ENCODE measurements at regions not wholly inside any gene's neighbourhood (a gene's known extent, or its start where the extent isn't known, plus 50 kb on each side); places are given as distances from the start of the nearest gene placed in this dataset.

DNA sequence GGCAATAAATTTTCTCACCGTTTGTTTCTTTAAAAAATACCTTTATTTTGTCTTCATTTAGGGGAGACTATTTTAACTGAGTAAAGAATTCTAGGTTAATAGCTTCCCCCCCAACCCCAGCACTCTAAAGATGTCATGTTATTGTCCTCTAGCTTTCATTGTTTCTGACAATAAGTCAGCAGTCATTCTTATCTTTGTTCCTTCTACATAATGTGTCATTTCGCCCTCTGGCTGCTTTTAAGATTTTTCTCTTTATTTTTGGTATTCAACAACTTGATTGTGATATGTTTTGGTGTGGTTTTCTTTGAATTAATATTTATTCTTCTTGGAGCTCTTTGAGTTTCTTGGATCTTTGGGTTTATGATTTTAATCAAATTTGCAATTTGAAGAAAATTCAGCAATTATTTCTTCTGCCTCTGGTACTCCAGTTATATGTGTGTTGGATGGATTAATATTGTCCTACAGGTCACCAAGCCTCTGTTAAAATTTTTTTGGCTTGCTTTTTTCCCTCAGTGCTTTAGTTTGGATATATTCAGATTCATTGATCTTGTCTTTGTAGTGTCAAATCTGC, 64.6 kb upstream of the ELN start:
- H3K4me3 ChIP-seq, result no peak overlapping the region
- ATAC-seq (no peak), DNase-seq (no peak)
- H3K4me1 ChIP-seq, result no peaks in the 10 kb centered on the region
- intact Hi-C loops (cut with DNase I), result loop anchor here (10.0 kb wide), 1 partner anchor 79 kb away; no protein-coding TSS in a partner anchor
- WGBS, 2 donors, result 73 to 83% methylated on average over 2 of the region's 2 CpGs
- no peaks in the 10 kb centered on the region for H3K9me3 ChIP-seq
- no peak overlapping the region for H3K27ac ChIP-seq
- H3K27me3 ChIP-seq, result no peaks in the 10 kb centered on the region
- no peak for TF ChIP-seq POLR2A (IDR thresholded peaks at IDR 0.05)
- TF ChIP-seq CTCF (IDR thresholded peaks at IDR 0.05), result no peak
- H3K36me3 ChIP-seq (replicated peaks in 1 of 2; ENCODE audit: insufficient read depth in 1 of 2, low read depth in 2 of 2), result no peaks in the 10 kb centered on the region

DNA sequence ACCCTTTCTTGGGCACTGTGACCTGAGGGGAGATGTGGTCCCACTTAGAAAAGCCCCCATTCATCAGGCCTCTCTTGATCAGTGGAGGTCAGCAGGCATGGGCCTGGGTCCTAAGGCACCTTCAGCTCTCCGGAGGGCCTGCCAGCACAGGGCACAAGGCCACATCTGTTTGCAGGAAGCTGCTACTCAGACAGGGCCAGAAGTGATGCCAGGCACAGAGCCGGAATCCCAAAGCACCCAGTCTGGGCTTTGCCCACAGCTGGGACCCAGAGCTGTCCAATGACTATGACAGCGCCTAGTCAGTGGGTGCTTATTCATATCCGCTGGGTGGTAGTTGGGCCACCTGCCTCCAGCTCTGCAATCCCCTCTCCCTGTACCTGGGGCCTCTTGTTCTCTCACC, 63.2 kb upstream of the ELN start:
- Histone ChIP-seq H3K27ac (no peak overlapping the region), H3K4me1 (no peaks in the 10 kb centered on the region), H3K27me3 (no peaks in the 10 kb centered on the region), H3K36me3 (replicated peaks in 1 of 2; ENCODE audit: insufficient read depth in 1 of 2, low read depth in 2 of 2) (no peaks in the 10 kb centered on the region), H3K9me3 (no peaks in the 10 kb centered on the region), H3K4me3 (no peak overlapping the region)
- TF ChIP-seq POLR2A (IDR thresholded peaks at IDR 0.05) (no peak), CTCF (IDR thresholded peaks at IDR 0.05) (no peak)
- ATAC-seq (no peak), DNase-seq (no peak)
- intact Hi-C loops (cut with DNase I), result loop anchor here (10.0 kb wide), 1 partner anchor 80 kb away; no protein-coding TSS in a partner anchor
- 94 to 95% methylated on average over 2 to 4 of the region's 4 CpGs for WGBS, 2 donors

GRCh38 chr7:73966062-73966940, 61.7 kb upstream of the ELN start:
- DNase-seq (peak in 1 of 4 donors; percentile 3), ATAC-seq (no peak)
- 81 to 89% methylated on average over 10 to 16 of the region's 16 CpGs for WGBS, 2 donors
- TF ChIP-seq POLR2A (IDR thresholded peaks at IDR 0.05) (no peak), CTCF (IDR thresholded peaks at IDR 0.05) (no peak)
- intact Hi-C loops (cut with DNase I), result loop anchor here (10.0 kb wide), 1 partner anchor 82 kb away; no protein-coding TSS in a partner anchor
- Histone ChIP-seq H3K36me3 (replicated peaks in 1 of 2; ENCODE audit: insufficient read depth in 1 of 2, low read depth in 2 of 2) (no peaks in the 10 kb centered on the region), H3K4me1 (no peaks in the 10 kb centered on the region), H3K9me3 (no peaks in the 10 kb centered on the region), H3K4me3 (no peak overlapping the region), H3K27ac (no peak overlapping the region), H3K27me3 (no peaks in the 10 kb centered on the region)

DNA sequence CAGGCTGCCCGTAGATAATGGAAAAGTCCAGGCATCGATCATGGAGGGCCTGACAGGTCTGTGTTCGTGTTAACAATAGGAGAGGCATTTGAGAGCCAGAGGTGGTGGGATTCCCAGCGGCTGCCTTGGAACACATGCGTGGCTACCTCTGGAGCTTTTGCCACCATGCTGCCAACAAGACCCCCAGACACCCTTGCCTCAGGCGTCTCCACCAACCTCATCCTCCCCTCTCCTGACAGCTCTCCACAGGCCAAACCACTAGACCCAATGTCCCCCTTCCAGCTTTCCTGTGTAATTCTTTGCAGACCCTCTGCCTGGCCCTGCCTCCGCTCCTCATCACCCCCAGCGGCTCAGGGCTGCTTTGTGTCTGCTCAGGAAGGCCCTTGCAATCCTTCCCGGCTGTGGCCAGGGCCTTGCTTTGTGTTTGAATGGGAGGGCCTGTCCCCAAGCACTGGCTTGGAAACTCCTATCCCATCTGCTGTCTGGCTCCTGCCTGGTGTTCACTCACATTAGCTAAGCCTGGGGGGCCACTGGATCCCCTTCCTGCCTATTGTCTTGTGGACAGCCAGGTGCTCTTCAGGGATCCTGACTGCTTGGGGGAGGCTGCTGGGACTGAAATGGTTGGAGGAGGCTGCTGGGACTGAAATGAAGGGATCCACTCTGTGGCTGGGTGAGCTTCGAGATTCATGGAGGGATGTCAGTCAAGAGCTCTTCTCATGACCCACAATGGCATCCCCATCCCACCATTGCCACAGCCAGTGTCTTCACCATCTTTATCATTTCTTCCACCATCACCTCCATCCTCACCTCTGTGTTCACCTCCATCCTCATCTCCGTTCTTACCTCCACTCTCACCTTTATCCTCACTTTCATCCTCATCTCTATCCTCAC, 60.8 kb upstream of the ELN start:
- ATAC-seq (no peak), DNase-seq (peak in 1 of 4 donors; percentile 1)
- 84 to 87% methylated on average over 7 to 11 of the region's 11 CpGs for WGBS, 2 donors
- H3K27me3 ChIP-seq, result no peaks in the 10 kb centered on the region
- no peaks in the 10 kb centered on the region for H3K36me3 ChIP-seq (replicated peaks in 1 of 2; ENCODE audit: insufficient read depth in 1 of 2, low read depth in 2 of 2)
- H3K4me3 ChIP-seq, result no peak overlapping the region
- intact Hi-C loops (cut with DNase I), result loop anchor here (10.0 kb wide), 1 partner anchor 82 kb away; no protein-coding TSS in a partner anchor
- TF ChIP-seq POLR2A (IDR thresholded peaks at IDR 0.05), result no peak
- TF ChIP-seq CTCF (IDR thresholded peaks at IDR 0.05), result no peak
- no peak overlapping the region for H3K27ac ChIP-seq
- H3K9me3 ChIP-seq, result no peaks in the 10 kb centered on the region
- H3K4me1 ChIP-seq, result no peaks in the 10 kb centered on the region

All from body of pancreas (tissue), 4 donors.